ENCODE measurements at regions not wholly inside any gene's neighbourhood (a gene's known extent, or its start where the extent isn't known, plus 50 kb on each side); places are given as distances from the start of the nearest gene placed in this dataset. TPM values are rescaled to one million over a fixed set of nuclear protein-coding genes. Genes with fewer than 3 reads are reported as not detected.
"Not testable (repeated sequence)": the region's sequence is repeated elsewhere in the genome, so short reads cannot be mapped to it uniquely, and the experiment has no call there.

GRCh38 chr5:87190041-87190440, 77.6 kb upstream of the RASA1 start:
- no peak for DNase-seq (ENCODE audit: low read depth)

- no peak for DNase-seq (ENCODE audit: low read depth)
Observed at GRCh38 chr5:87190687-87191086, 77.0 kb upstream of the RASA1 start.

DNA sequence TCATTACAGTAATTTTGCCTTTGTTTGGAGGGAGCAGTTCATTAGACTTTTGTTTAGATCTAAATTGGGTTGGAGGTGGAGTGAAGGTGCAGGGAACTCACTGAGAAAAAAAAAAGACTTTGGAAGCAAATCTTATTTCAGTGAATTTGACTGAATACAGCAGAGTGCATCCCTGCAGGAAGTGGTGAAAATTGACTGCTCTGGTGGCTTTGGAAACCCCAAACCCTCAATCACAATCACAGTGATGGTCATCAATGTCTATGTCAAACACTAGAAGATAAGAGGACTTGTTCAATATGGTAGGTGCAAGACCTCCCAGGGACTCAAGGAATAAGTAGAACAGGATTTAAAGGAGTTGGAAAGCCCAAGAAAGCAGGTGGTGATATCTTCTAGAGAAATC, 76.0 kb upstream of the RASA1 start:
- no peak for DNase-seq (ENCODE audit: low read depth)

DNA sequence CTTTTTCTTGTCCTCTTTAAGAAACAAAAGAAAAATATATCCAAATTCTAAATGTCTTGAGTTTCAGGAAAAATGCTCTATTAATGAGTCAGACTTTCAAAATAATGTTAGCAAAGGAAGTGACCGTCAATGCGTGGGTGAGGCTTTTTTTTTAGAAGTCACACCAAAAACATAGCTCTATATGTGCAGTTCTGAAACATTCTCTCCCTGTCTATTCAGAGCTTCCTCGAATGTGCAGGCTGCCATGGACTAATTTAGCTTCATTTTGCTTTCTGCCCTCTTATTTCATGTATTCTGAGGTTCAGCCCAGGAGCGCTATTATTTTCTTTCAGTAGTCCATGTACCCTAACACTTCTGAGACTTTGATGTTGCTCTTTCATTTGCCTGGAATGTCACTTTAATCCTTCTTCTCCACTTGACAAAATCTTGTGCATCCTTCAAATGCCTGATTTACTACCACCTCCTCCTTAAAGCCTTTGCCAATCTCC, 72.5 kb upstream of the RASA1 start:
- peak; percentile 83 for DNase-seq (ENCODE audit: low read depth)

DNA sequence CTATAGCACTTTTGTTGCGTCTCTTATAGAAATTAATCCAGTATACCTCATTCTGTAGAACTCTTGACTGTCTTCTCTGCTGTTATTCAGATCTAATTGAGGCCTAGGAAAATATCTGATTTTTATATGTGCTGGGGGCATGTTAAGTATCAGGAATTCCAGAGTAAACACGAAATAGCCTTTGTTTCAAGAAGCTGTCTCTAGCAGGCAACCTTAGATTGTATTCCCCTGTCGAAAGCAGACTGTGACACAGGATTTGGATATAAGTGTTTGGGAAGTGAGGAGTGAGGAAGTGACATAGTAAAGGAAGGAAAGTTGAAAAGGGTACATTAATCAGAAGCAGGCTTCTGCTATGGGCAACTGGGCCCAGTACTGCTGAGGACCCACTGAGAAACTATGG, 72.1 kb upstream of the RASA1 start:
- DNase-seq (ENCODE audit: low read depth) = peak; percentile 43

GRCh38 chr5:87198010-87198409, 69.7 kb upstream of the RASA1 start:
- DNase-seq (ENCODE audit: low read depth) = no peak

- DNase-seq (ENCODE audit: low read depth) = not testable (repeated sequence)
Observed at GRCh38 chr5:87199246-87199645, 68.4 kb upstream of the RASA1 start.

DNA sequence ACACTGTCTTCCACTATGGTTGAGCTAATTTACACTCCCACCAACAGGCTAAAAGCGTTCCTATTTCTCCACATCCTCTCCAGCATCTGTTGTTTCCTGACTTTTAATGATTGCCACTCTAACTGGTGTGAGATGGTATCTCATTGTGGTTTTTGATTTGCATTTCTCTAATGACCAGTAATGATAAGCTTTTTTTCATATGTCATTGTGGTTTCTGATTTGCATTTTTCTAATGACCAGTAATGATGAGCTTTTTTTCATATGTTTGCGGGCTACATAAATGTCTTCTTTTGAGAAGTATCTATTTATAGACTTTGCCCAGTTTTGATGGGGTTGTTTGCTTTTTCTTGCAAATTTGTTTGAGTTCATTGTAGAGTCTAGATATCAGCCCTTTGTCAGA, 68.0 kb upstream of the RASA1 start:
- not testable (repeated sequence) for DNase-seq (ENCODE audit: low read depth)

- DNase-seq (ENCODE audit: low read depth) = no peak
Observed at GRCh38 chr5:87210076-87210475, 57.6 kb upstream of the RASA1 start.

DNA sequence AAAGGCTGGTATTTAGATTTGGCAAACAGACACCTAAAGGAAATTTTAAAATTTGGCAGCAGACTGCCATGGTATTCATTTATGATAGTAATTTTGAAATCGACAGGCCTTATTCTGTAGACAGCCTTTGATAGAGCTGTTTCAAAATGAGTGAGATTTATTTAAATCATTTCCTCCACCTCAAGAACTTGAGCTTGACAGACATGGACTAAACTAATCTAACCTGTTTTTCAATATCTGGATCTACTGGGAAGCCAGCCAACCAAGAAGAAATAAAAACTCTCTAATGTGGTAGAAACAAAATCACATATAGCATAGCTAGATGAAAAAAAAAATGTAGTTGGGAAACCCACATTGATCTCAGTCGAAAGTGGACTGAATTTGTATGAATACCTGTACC, 56.9 kb upstream of the RASA1 start:
- no peak for DNase-seq (ENCODE audit: low read depth)

- DNase-seq (ENCODE audit: low read depth) = no peak
Observed at GRCh38 chr5:87211676-87212075, 56.0 kb upstream of the RASA1 start.

- DNase-seq (ENCODE audit: low read depth) = not testable (repeated sequence)
Observed at GRCh38 chr5:87212183-87212582, 55.5 kb upstream of the RASA1 start.

GRCh38 chr5:87217480-87217879, 50.2 kb upstream of the RASA1 start:
- DNase-seq (ENCODE audit: low read depth) = not testable (repeated sequence)

Small RNA genes lying in the stretch of these regions (small RNA-seq; reads per million reads assigned to genes)
- gene MIR4280 (not detected), gene RN7SKP34 (not detected)
